COLO668 (cell line): ENCODE measurements at regions not wholly inside any gene's neighbourhood (a gene's known extent, or its start where the extent isn't known, plus 50 kb on each side); places are given as distances from the start of the nearest gene placed in this dataset.
"Not testable (repeated sequence)": the region's sequence is repeated elsewhere in the genome, so short reads cannot be mapped to it uniquely, and the experiment has no call there.

ENCODE experiments used
- DNase-seq: peaks from one replicate; lab custom pipeline; 2025; ENCODE audit not compliant: unreplicated experiment; lab: John Stamatoyannopoulos, UW

DNA sequence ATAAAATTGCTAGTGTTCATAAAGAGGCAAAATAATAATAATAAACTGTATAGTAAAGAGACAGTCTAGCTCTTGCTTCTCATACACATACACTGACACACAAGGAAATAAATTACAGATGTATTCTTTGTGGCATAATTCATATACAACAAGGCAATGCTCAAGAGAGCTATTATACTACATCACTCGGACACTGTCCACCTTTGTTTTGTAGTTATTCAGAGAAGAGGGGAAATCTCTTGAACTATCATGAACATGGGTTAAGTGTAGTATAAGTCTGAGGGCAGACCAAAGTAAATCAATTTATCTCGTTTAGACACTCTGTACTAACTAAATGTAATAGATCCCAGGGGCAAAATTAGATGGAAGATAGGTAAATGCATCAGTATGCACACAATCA, 72.7 kb upstream of the PHIP start:
- DNase-seq = no peak

DNA sequence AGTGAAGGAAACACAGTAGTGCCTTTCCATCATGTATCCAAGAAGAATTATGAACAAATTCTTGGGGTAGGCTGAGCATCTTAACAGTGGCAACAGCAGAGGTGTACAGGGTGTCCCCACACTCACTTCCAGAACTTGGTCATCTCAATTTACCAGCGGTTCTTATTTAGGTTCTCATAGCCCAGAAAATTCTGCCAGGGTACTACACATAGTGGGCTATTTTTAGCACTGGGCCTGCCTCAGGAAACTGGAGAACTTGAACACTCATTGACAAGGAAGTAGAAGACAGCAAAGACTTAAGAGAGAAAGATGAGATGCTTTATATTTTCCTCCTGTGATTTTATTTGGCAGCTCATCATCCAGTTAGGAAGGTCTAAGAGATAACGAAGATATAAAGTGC, 71.8 kb upstream of the PHIP start:
- DNase-seq = no peak

- no peak for DNase-seq
Observed at GRCh38 chr6:79146421-79146820, 68.4 kb upstream of the PHIP start.

- DNase-seq = no peak
Observed at GRCh38 chr6:79145301-79145700, 67.2 kb upstream of the PHIP start.

- DNase-seq = no peak
Observed at GRCh38 chr6:79143320-79143898, 65.4 kb upstream of the PHIP start.

DNA sequence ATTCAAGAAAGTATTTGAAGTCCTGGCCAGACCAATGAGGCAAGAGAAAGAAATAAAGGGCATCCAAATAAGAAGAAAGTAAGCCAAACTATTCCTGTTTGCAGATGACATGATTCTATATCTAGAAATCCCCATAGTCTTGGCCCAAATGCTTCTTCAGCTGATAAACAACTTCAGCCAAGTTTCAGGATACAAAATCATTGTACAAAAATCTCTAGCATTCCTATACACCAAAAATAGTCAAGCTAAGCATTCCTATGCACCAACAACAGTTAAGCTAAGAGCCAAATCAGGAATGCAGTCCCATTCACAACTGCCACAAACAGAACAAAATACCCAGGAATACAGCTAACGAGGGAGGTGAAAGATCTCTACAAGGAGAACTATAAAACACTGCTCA, 60.1 kb upstream of the PHIP start:
- DNase-seq = no peak

GRCh38 chr6:79137671-79138070, 59.6 kb upstream of the PHIP start:
- DNase-seq = no peak

DNA sequence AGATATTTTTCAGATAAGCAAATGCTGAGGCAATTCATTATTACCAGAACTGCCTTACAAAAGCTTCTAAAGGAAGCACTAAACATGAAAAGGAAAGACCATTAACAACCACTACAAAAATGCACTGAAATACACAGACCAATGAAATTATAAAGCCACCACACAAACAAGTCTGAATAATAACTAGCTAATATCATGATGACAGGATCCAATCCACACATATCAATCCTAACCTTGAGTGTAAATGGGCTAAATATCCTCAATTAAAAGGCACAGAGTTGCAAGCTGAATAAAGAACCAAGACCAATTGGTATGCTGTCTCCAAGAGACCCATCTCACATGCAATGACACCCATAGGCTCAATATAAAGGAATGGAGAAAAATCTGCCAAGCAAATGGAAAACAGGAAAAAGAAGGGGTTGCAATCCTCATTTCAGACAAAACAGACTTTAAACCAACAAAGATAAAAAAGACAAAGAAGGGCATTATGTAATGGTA, 58.0 kb upstream of the PHIP start:
- DNase-seq = no peak

DNA sequence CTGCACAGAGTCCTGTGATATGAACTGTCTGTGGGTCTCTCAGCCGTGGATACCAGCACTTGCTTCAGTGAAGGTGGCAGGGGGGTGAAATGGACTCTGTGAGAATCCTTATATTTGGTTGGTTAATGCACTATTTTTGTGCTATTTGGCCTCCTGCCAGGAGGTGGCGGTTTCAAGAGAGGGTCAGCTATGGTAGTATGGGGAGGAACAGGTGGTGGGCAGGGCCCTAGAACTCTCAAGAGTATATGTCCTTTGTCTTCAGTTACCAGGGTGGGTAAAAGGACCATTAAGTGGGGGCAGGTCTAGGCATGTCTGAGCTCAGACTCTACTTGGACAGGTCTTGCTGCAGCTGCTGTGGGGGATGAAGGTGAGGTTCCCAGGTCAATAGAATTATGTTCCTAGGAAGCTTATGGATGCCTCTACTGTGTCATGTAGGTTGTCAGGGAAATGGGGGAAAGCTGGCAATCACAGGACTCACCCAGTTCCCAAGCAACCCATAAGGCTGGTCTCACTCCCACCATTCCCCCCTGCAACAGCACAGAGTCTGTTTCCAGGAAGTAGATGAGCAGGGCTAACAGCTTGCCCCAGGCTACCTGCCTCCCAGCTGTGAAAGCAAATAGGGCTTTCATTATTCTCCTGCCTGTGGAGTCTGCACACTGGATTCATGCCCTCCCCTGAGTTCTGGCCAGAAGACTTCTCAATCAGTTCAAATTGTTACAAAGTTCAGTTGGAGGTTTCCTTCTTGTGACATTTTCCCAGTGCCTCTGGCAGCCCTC, 56.8 kb upstream of the PHIP start:
- peak; percentile 72 for DNase-seq

DNA sequence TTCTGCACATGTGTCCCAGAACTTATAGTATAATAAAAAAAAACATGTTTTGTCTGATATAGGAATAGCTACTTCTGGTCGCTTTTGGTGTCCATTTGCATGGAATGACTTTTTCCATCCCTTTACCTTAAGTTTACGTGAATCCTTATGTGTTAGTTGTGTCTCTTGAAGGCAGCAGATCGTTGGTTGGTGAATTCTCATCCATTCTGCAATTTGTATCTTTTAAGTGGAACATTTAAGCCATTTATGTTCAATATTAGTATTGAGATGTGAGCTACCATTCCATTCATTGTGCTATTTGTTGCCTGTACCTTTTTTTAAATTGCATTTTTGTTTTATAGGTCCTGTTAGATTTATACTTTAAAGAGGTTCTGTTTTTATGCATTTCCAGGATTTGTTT, 55.1 kb upstream of the PHIP start:
- no peak for DNase-seq

DNA sequence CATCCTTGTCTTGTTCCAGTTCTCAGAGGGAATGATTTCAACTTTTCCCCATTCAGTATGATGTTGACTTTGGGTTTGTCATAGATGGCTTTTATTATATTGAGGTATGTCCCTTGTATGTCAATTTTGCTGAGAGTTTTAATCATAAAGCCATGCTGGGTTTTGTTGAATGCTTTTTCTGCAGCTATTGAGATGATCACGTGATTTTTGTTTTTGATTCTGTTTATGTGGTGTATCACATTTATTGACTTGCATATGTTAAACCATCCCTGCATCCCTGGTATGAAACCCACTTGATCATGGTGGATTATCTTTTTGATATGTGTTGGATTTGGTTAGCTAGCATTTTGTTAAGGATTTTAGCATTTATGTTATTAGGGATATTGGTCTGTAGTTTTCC, 53.2 kb upstream of the PHIP start:
- DNase-seq = not testable (repeated sequence)
